ENCODE measurements at regions not wholly inside any gene's neighbourhood (a gene's known extent, or its start where the extent isn't known, plus 50 kb on each side); places are given as distances from the start of the nearest gene placed in this dataset.
A peak's percentile ranks its signal among the peaks of the same experiment; 100 is the strongest.

GRCh38 chr14:94717808-94718207, 52.1 kb downstream of the GSC start:
- DNase-seq = no peak

GRCh38 chr14:94716976-94717375, 52.9 kb downstream of the GSC start:
- no peak for DNase-seq

DNA sequence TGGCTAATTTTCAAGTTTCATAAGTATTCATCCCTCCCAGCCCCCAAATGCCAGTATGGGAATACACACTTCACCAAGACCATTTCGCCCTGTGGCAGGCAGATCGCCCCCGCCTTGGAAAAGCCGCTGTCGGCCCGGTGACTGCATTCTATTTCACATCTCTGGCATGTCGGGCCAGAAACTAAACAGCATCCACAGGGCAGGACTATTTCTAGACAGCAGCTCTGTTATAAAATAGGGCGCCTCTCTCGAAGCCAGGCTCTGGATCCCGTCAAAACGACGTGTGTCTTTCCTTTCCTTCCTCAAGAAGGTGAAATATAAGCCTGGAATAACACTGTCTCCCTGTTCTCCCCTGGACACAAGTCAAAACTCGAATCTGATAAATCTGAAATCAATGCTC, 56.8 kb downstream of the GSC start:
- DNase-seq = no peak

DNA sequence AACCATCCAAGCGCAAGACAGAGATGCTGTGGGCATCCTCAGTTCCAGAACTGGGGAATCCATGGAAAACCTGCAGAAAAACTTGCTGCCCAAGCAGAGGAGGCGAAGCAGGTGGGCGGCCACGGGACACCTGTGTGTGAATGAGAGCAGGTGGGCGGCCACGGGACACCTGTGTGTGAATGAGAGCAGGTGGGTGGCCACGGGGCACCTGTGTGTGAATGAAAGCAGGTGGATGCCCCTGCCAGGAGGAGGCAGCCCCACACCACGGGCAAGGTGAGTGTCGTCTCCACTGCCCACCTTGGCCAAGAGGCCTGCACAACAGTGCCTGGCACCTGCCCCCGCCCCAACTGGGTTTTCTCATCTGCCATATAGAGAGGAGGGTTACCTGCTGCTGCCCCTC, 59.2 kb downstream of the GSC start:
- DNase-seq = no peak

DNA sequence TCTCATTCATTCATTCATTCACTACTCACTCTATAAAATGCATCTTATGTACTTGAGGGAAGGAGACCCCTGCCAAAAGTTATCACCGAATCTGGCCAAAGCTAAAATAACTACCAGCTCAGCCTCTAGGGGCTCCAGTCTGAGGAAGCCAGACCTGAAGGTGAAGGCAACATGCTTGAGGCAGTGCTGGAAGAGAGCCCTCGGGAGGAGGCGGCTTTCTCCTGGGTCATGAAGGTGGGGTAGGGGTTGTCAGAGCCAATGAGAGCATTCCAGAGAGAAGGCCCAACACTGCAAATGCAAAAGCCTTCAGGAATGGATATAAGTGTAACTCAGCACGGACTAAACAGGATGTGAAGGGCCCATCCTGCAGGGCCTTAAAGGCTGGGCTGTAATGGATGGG, 62.4 kb downstream of the GSC start:
- DNase-seq = no peak

DNA sequence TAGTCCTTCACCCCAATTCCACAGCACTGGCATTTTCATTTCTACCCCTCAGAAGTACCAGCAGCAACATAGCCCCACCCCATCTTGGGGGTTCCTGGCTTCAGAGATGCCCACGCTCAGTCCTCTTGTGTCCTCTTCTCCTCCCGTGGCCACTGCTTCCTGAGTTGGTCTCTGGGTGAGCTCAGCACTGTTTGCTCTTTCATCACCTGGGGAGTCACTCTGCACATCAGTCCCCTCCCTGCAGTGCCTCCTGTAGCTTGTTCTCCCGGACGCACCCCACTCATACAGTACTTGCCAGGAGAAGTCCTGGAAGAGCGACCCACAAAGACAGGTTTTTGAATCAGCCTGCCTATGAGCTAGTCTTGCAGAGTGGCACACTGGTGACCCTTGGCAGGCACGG, 63.8 kb downstream of the GSC start:
- DNase-seq = no peak

DNA sequence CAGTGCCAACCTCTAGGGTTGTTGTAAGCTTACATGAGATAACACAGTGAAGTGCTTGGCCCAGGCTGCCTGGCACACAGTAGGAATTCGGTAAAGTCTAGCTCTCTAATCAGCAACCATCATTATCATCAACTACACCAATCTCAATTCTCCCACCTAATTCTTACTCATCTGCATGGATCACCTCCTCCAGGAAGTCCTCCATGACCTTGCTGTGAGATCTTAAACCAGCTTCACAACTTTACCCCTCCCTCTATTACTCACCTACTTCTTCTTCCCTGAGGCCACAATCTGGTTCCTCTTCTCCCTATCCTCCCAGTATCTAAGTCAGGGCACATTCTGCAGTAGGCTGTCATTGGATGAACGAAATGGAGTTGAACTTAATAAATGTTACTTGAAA, 67.3 kb downstream of the GSC start:
- DNase-seq = no peak

DNA sequence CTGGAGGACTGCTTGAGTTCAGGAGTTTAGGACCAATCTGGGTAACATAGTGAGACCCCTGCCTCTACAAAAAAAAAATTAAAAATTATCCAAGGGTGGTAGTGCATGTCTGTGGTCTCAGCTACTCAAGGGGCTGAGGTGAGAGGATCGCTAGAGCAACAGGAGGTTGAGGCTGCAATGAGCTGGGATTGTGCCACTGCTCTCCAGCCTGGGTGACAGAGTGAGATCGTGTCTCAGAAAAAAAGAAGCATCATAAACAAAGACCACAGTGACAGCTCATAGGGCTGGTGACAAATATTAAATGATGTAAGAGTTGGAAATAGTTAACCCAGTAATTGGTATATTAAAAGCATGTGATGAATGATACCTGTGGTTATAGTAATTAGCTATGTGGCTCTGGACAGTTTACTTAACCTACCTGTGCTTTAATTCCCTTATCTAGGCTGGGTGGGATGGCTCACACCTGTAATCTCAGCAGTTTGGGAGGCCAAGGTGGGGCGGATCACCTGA, 68.0 kb downstream of the GSC start:
- DNase-seq = no peak

DNA sequence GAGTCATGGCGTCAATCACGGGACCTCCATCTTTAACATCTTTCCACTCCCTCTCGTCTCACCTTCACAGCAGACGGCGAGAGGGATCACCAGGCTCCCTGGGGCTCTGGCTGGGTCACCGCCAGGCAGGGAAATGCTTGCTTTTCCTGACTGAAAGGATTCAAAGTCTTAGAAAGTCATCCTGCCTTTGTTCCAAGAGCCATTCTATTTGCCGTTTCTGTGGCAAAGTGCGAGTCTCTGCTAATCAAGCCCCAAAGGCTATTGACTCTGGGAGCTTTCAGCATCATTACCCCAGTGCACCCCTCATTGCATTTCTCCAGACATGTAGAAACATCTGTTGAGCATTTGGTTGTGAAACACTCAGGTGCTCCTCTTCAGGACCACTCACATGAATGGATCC, 69.6 kb downstream of the GSC start:
- DNase-seq = no peak

DNA sequence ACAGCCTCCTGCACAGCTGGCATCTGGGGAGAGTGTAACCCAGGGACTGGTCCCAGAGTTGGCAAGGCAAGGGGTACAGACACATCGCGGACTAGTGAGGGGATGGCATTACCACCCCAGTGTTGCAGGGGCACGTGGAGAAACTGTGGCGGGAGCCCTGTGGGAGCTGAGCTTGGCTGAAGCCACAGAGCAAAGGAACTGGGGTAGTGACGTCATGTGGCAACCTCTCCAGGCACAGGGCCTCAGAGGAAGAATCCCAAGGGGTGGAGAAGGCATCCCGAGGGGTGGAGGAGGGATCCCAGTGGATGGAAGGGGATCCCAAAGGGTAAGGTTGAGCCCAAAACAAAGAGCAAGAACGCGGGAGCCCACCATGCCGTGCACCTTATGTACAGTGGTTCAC, 70.1 kb downstream of the GSC start:
- no peak for DNase-seq

- no peak for DNase-seq
These were observed 71.9 kb downstream of the GSC start for GRCh38 chr14:94697773-94698556.

DNA sequence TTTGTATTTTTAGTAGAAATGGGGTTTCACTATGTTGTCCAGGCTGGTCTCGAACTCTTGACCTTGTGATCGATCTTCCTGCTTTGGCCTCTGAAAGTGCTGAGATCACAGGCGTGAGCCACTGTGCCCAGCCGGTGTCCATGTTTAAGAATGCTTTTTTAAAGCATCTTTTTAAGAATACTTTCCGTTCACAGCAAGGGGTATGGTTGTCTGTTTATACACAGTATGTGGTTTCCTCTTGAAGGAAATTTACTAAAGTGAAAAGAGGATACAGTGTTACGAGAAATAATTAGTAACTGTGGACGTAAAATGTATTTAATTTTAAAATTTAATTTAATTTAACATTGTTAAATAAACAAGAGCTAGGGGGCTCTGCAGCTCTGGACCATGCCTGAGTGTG, 73.4 kb downstream of the GSC start:
- no peak for DNase-seq

- no peak for DNase-seq
These were observed 74.7 kb downstream of the GSC start for GRCh38 chr14:94695231-94695630.

DNA sequence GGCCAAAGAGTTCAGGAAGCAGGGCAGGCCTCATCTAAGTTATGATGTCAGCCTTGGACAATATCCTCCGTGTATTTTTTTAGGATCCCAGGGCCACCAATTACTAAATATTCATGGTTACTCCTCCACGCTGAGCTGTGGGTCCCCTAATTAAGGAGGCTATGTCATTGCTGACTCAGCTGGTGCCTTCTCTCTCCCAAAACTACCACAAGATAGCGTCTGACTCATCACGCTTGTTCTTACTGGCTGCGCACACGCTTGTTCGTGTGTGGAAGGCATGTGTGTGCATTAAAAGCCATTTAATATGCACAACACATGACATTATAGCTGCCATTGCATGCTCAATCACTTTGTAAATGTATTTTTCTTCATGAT, 78.3 kb downstream of the GSC start:
- DNase-seq = no peak

DNA sequence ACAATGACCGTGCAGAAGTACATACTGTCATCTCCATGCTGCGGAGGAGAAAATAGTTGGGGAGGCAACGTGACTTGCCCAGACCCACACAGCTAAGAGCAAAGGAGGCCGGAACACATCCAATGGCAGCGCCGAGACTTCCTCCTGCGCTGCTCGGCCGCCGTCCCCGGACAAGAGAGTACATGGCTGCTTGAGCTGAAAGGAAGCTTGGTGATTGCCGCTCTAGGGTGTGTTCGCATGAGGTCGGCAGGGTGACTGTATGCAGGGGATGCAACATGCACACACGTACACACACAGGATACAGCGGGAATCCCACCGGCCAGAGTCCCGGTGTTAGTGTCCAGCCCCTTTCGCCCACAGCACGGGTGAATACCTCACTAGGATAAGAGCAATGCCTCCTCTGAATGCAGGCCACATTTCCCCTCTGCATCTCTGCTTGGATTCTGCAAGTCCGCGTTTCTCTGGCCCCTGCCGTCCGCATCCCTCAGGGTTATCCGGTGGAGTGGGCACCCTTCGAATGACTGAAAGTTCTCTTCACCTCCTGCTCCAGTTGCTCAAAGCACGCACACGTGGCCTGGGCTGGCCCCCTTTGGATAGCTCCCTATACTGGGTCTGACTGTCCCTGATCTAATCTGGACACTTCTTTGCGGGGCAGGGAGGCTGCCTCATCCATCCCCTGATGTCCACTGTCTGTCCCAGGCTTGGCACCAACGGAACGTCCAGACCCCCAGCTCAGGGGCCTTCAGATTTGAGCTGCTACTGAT, 78.8 kb downstream of the GSC start:
- no peak for DNase-seq

GRCh38 chr14:94690486-94690885, 78.3 kb downstream of the SERPINA3 start:
- no peak for DNase-seq

- no peak for DNase-seq
These were observed 77.8 kb downstream of the SERPINA3 start for GRCh38 chr14:94689985-94690400.

DNA sequence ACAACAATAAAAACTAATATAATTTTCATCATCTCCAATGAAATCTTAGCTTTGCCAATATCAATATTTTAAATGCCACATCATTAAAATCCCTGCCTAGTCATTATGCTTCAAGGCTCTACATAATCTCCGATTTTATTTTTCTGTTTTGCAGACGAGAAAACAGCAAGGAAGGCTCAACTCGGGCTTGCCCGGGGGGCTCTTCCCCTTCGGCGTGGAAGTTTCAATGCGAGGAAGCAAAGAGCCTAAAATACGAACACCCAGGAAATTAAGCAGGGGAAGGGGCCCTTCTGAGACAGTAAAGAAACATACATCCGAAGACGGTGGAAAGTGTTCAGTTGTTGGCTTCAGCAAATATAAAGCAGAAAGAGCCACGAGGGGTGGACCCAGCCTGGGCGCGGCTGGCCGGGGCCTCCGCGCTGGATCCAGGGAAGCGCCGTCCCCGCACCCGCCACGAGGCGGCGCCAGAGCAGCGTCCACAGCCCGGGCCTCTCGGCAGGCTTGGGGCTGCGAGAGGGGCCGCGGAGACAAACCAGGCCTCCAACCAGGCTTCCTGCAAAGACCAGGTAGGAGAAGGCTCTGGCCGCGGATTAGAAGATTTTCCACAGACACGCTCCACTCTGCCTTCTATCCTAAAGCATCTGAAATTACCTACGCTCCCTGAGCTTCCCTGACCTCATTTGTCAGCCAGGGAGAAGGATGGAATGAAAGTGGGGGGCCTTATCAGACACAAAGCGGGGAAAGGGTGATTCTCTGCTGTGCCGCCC, 77.2 kb downstream of the SERPINA3 start:
- peak; percentile 18 for DNase-seq

DNA sequence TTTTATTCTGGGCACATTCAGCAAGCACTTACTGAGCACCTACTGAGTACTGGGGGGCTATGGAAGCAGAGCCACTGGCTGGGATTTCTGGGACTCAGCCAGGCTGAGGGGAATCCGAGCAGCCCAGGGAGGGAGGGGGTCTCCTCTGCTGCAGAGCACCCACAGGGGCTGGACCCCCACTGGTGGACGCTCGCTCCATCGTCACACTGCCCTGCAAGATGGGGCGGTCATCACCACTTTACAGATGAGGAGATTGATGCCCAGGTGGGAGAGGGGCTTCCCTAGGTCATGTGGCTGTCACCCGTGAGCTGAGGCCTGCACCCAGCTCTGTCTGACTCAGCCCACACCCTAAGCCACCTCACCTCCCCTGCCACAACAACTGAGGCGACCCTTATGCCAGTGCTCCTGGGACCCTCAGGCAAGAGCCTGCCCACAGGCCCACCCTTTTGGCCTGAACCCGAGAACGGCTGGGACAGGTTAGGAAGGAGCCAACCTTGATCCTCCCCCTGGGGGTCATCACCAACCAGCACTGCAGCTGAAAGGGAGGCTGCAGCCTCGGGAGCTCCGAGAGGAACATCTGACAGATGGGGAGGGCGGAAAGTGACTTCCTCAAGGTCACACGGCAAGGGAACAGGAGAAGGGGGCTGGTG, 74.4 kb downstream of the SERPINA3 start:
- no peak for DNase-seq

DNA sequence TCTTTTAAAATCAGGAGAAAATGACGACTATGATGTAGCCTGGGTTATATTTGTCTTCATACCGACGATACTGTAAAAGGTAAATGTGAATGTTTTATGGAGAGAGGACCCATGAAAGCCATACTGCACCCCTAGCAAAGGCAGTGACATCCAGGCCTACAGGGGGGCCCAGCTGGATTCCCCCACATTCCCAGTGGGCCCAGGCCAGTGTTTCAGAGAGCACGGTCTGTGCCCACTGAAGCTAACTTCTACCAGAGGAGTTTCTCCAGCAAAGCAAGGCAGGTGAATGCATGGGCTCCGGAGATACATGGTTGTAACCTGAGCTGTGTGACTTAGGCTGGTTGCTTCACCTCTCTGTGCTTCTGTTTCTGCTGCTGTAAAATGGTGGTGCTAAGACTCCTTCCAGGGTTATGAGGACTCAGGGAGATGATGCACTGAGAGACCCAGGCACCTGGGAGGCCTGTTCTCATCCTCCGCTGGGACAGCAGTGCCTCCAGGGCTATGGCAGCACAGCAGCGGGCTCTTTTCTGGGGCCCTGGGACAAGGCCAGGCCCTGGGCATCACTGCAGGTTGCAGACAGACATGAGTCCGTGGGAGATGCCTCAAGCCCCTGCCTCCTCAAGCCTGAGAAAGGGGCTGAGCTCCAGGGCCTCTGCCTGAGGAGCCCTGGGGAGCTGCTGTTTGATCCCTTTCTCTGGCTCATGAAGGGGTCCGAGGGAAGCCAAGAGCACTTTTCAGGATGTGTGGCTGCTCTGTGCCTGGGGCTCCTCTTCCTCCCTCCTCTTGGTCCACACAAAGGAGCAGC, 73.7 kb downstream of the SERPINA3 start:
- no peak for DNase-seq

- peak; percentile 13 for DNase-seq
These were observed 73.0 kb downstream of the SERPINA3 start for GRCh38 chr14:94685166-94685581.

DNA sequence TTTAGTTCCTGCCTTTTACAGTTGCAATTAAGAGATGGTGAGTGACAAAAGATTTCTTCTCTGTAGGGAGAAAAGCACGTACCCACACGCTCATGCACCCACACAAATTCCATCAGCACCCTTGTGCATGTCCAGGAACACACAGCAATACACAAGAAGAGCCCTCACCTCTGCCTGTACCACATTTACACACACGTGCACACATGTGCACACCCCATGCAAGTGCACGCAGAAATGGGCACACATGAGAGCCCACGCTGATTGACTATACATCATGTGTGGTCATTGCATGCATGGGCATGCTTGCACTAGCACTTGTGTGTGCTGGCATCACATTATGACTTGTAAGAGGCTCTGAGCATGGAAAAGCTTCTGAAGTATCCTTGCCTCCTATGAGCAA, 70.5 kb downstream of the SERPINA3 start:
- no peak for DNase-seq
